Activated naive CD4-positive, alpha-beta T cell treated with anti-CD3 and anti-CD28 coated beads, Interleukin-2, amount 50 U/mL, for 16 hours (primary cell): ENCODE measurements at regions not wholly inside any gene's neighbourhood (a gene's known extent, or its start where the extent isn't known, plus 50 kb on each side); places are given as distances from the start of the nearest gene placed in this dataset.
"Not testable (repeated sequence)": the region's sequence is repeated elsewhere in the genome, so short reads cannot be mapped to it uniquely, and the experiment has no call there.

Source experiments
- DNase-seq: peaks from one replicate; pipeline ENCODE4 v3.0.0-alpha.2; 2020

DNA sequence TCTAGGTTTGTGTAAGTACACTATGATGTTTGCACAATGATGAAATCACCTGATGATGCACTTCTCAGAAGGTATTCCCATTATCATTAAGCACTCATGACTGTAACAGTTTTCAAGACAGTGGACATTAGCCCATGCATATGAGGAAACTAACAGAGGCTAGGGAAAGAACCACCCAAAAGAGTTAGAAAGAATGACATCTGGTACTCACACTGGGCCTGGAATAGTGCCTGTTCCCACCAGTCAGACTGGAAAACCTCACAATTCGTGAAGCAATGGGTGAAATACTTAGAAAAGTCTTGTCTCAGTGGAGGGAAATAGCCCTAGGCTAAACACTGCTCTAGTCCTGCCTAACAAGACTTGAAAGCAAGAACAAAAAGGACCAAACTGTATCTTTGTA is 117.4 kb upstream of the GDNF start:
- no peak for DNase-seq

DNA sequence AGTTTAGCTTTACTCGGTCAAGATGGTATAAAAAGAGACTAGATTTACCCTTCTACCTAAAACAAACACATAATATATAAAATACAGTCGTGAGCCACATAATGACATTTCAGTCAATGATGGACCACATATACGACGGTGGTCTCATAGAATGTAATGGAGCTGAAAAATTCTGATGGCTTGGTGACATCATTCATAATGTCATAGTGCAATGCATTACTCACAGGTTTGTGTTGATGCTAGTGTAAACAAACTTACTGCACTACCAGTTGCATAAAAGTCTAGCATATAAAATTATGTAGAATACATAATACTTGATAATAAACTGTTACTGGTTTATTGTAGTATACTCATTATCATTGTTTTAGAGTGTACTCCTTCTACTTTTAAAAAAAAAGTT is 115.9 kb upstream of the GDNF start:
- no peak for DNase-seq

DNA sequence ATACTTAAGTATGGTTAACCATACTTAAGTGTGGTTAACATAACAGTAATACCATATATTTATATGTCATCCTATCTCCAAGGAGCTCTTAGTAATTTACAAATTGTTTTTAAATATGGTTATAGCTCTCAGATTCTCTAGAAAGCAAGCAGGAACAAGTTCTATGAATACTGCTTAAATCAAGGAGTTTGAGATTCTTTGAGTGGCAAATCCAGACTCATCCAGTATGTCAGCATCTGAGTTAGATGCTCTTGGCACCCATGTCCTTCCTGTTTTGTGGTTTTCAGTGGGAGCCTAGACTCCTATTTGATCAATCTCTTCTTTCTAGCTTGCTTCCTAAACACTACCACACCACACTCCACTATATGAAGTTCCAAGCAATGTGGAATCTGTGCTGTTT is 114.7 kb upstream of the GDNF start:
- DNase-seq: no peak

GRCh38 chr5:37951946-37952721 is 112.3 kb upstream of the GDNF start:
- no peak for DNase-seq

DNA sequence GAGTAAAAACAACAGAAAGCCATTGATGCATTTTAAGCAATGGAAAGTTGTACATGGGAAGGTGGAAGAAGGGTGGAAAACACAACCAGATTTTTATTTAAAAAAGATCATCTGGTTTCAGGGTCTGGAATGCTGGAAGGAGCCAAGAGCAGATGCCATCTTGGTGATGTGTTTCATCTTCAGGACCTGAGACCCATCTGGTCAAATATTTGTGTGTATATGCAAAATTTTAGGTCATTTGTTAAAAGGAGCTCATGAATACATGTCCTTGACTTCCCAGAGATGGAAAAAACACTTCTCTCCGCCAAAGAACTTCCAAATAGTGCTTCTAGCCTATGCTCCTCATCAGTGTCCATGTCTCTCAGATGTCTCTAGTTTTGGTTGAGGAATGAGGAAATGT is 110.6 kb upstream of the GDNF start:
- DNase-seq: no peak

DNA sequence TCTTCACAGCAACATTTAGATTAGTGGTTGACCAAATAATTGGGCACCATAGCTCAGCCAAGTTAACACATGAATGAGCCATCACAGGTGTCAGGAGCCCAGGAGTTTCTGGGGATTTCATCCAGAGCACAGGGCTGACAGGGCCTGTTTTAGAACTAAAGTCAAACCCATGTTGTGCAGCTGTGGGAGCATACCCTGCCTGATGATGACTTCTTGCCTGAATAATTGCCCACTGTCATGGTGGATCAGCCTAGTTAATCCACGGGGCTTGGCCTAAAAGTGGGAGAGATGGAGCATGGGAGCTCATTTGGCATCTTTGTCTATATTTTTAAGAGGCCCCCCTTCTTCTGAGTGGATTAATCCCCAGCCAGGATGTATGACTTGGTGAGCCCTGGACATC is 105.6 kb upstream of the GDNF start:
- DNase-seq: no peak

DNA sequence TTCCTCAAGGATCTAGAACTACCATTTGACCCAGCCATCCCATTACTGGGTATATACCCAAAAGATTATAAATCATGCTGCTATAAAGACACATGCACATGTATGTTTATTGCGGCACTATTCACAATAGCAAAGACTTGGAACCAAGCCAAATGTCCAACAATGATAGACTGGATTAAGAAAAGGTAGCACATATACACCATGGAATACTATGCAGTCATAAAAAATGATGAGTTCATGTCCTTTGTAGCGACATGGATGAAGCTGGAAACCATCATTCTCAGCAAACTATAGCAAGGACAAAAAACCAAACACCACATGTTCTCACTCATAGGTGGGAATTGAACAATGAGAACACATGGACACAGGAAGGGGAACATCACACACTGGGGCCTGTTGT is 103.3 kb upstream of the GDNF start:
- DNase-seq: not testable (repeated sequence)

GRCh38 chr5:37940931-37941623 is 101.2 kb upstream of the GDNF start:
- no peak for DNase-seq

- DNase-seq: no peak
Observed at GRCh38 chr5:37938861-37939260, 99.0 kb upstream of the GDNF start.

DNA sequence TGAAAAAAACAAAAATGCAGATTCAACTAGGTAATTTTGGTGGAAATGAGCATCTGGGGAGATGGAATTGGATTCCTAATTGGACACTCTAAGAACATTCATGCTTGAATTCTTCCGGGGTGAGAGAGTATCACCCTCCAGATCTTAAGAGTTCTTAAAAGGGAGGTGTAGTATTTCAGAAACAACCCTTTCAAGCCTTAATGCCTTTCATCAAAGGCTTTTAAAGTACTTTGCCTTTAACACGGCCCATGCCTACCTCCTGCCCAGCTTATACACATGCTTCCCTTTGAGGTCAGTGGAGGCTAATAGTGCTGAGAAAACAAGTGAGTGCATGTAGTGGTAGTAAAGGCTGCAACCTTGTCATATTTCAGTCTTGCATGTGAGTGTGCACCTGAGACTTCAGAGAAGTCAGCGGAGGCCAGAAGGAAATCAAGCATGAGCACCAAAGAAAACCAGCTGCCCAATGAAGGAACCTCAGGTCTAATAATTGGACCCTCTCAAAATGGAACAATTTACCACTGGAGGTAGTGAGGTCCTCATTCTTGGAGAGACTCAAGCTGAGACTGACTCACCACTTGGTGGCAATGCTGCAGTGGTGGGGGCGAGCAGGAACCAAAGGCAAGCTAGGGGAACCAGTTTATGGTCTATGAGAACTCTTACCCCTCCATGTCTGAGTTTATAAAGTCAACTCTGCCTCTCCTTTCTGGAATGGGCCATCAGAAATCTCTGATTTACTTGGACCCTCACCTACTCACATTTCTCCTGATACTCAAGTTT is 98.4 kb upstream of the GDNF start:
- no peak for DNase-seq

- DNase-seq: no peak
Observed at GRCh38 chr5:37936091-37936490, 96.2 kb upstream of the GDNF start.

GRCh38 chr5:37933576-37933975 is 93.7 kb upstream of the GDNF start:
- no peak for DNase-seq

DNA sequence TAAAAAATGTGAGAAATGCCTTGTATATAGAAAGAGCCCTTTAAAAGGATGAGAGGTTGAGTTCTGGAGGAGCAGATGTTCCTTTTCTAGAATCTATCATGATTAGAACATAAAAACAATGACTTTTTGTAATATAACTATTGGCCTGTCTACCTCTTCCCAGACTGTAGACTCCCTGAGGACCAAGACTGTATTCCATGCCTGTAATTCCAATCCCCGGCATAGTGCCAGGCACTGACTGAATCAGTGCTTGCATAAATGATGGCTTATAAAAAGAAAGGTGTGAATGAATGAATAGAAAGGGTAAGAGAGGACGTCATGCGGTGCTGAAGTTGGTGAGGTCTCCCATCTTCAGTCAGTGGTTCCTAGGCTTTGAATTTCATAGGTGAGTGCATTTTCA is 92.6 kb upstream of the GDNF start:
- no peak for DNase-seq

GRCh38 chr5:37931541-37931940 is 91.7 kb upstream of the GDNF start:
- DNase-seq: no peak

GRCh38 chr5:37930350-37930749 is 90.5 kb upstream of the GDNF start:
- DNase-seq: no peak

- DNase-seq: no peak
Observed at GRCh38 chr5:37929791-37930190, 90.0 kb upstream of the GDNF start.

GRCh38 chr5:37927753-37928152 is 87.9 kb upstream of the GDNF start:
- not testable (repeated sequence) for DNase-seq

GRCh38 chr5:37926732-37927131 is 86.9 kb upstream of the GDNF start:
- DNase-seq: no peak

DNA sequence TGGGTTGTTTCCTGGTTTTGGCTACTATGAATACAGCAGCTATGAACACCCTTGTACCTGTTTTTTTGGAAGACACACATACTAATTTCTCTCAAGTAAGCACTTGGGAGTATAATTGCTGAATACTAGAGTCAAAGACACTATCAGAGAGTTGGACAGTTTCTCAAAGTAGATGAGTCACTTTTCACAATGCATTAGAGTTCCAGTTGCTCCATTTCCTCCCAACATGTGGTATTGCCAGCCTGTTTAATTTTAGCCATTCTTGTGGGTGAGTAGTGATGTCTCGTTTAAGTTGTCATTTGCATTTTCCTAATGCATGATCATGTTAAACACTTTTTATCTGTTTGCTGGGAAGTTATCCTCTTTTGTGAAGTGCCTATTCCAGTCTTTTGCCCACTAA is 81.6 kb upstream of the GDNF start:
- no peak for DNase-seq

GRCh38 chr5:37918424-37918823 is 78.6 kb upstream of the GDNF start:
- no peak for DNase-seq

GRCh38 chr5:37916525-37916924 is 76.7 kb upstream of the GDNF start:
- no peak for DNase-seq

GRCh38 chr5:37915097-37915736 is 75.4 kb upstream of the GDNF start:
- DNase-seq: no peak

DNA sequence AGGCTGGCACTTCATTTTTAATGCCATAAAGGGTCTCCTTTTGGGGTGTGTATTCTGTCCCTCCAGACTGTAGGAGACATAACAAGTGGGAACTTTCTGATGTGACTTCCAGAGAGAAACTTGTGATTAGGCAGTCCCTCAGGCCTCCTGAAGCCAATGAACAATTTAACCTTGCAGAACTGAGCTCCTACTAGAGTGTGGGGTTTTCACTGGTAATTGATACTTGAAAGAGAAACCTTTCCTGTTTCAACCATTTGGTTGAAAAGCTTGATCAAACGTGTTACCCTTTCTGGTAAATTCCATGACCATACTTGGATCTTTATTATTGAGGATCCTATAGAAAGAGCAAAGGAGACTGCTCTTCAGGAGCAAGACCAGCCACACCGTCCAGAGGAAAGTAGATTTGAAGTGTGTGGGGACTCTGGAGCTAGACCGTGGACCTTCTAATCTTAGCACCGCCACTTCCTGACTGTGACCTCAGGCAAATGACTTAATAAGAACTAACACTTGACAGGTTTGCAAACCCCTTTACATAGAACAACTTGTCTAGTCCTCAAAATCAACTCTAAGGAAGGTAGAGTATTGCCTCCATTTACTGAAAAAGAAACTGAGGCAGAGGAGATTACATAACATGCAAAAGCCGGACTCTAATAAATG is 69.9 kb upstream of the GDNF start:
- DNase-seq: not testable (repeated sequence)
